H1 (cell line): ENCODE measurements at regions not wholly inside any gene's neighbourhood (a gene's known extent, or its start where the extent isn't known, plus 50 kb on each side); places are given as distances from the start of the nearest gene placed in this dataset.

Experiments used
- FOSL1 ChIP-seq: IDR thresholded peaks from 2 replicates; pipeline ENCODE4 v1.6.1; 2011; ENCODE audit warnings: mild to moderate bottlenecking, low read depth, low read length, moderate library complexity; ENCODE audit not compliant: insufficient read depth
- MAFK ChIP-seq: IDR thresholded peaks from 2 replicates; pipeline ENCODE4 v1.6.1; 2012; ENCODE audit warnings: low read depth, mild to moderate bottlenecking, improper control_type of control experiment, low read length
- TF ChIP-seq, protein P1 (sequence below): IDR thresholded peaks from 2 replicates; pipeline ENCODE4 v1.6.1; 2012; ENCODE audit warnings: inconsistent platforms
- TF ChIP-seq, protein P2 (sequence below): IDR thresholded peaks from 2 replicates; pipeline ENCODE4 v1.6.1; 2011; ENCODE audit warnings: low read depth, mild to moderate bottlenecking, low read length; ENCODE audit not compliant: insufficient read depth

DNA sequence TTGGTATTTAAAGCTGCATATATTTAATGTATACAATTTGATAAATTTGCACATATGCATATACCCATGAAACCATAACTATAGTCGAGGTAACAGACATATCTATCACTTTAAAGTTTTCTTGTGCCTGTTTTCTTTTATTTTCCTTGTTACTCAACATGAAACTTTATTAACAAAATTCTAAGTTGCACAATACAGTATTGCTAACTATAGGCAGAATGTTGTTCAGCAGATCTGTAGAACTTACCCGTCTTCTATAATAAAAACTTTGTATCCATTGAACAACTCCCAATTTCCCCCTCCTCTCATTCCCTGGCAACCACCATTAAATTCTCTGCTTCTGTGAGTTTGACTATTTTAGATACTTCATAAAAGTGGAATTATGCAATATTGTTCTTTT is 404.6 kb upstream of the KCND2 start (continued):
- TF ChIP-seq FOSL1 (no peak), MAFK (no peak)
- TF ChIP-seq, protein P1, sequence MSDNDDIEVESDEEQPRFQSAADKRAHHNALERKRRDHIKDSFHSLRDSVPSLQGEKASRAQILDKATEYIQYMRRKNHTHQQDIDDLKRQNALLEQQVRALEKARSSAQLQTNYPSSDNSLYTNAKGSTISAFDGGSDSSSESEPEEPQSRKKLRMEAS: no peak
- TF ChIP-seq, protein P2, sequence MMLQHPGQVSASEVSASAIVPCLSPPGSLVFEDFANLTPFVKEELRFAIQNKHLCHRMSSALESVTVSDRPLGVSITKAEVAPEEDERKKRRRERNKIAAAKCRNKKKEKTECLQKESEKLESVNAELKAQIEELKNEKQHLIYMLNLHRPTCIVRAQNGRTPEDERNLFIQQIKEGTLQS: no peak
